Hepatocyte (in vitro differentiated cells): ENCODE measurements at regions not wholly inside any gene's neighbourhood (a gene's known extent, or its start where the extent isn't known, plus 50 kb on each side); places are given as distances from the start of the nearest gene placed in this dataset.

Experiments used
- DNase-seq: peaks from one replicate; pipeline ENCODE4 v3.0.0-alpha.2; 2016; ENCODE audit warnings: low spot score
- H2AFZ ChIP-seq: fragments of 200-600 bp; sonication (generic); 2 replicates; pipeline ENCODE4 v1.6.0; 2016; ENCODE audit warnings: antibody characterized with exemption, mild to moderate bottlenecking
- H3K27ac ChIP-seq: fragments of 200-600 bp; sonication (generic); 2 replicates; pipeline ENCODE4 v1.5.1; 2016; ENCODE audit warnings: mild to moderate bottlenecking
- H3K27me3 ChIP-seq: fragments of 200-600 bp; sonication (generic); 2 replicates; pipeline ENCODE4 v1.6.1; 2016
- H3K36me3 ChIP-seq: fragments of 200-600 bp; sonication (generic); replicated peaks from 2 replicates; pipeline ENCODE4 v1.5.1; 2016; ENCODE audit warnings: low read depth; ENCODE audit not compliant: insufficient read depth
- H3K4me1 ChIP-seq: fragments of 200-600 bp; sonication (generic); 2 replicates; pipeline ENCODE4 v1.5.1; 2016; ENCODE audit warnings: mild to moderate bottlenecking, moderate library complexity; ENCODE audit not compliant: insufficient read depth
- H3K4me2 ChIP-seq: fragments of 200-600 bp; sonication (generic); 2 replicates; pipeline ENCODE4 v1.6.0; 2016
- H3K4me3 ChIP-seq: fragments of 200-600 bp; sonication (generic); 2 replicates; pipeline ENCODE4 v1.5.1; 2016; ENCODE audit warnings: mild to moderate bottlenecking
- H3K79me2 ChIP-seq: fragments of 200-600 bp; sonication (generic); 2 replicates; pipeline ENCODE4 v1.6.0; 2017; ENCODE audit warnings: mild to moderate bottlenecking
- H3K9me2 ChIP-seq: fragments of 200-600 bp; sonication (generic); replicated peaks from 2 replicates; pipeline ENCODE4 v1.6.0; 2017; ENCODE audit warnings: mild to moderate bottlenecking; ENCODE audit not compliant: insufficient read depth
- H3K9me3 ChIP-seq: fragments of 200-600 bp; sonication (generic); 2 replicates; pipeline ENCODE4 v1.5.1; 2016; ENCODE audit warnings: low read depth, mild to moderate bottlenecking
- H4K20me1 ChIP-seq: fragments of 200-600 bp; sonication (generic); 2 replicates; pipeline ENCODE4 v1.6.0; 2016; ENCODE audit warnings: mild to moderate bottlenecking; ENCODE audit not compliant: insufficient read depth, poor library complexity, severe bottlenecking
- CTCF ChIP-seq: fragments of 200-600 bp; sonication (generic); IDR thresholded peaks from 2 replicates; pipeline ENCODE4 v1.5.1; 2016; ENCODE audit warnings: antibody characterized with exemption, mild to moderate bottlenecking; ENCODE audit not compliant: poor library complexity
- EZH2 ChIP-seq: fragments of 200-600 bp; sonication (generic); IDR thresholded peaks from 2 replicates; pipeline ENCODE4 v1.6.1; 2016; ENCODE audit warnings: antibody characterized with exemption, mild to moderate bottlenecking, borderline replicate concordance
- EZH2phosphoT487 ChIP-seq: fragments of 200-600 bp; sonication (generic); IDR thresholded peaks from one replicate; pipeline ENCODE4 v1.6.1; 2018; ENCODE audit warnings: antibody characterized with exemption, mild to moderate bottlenecking, low read depth, moderate library complexity; ENCODE audit not compliant: unreplicated experiment, severe bottlenecking
- WGBS: methylation state at CpG from one replicate; pipeline ENCODE4 v1.1.6; 2016; ENCODE audit warnings: low lambda C conversion rate; ENCODE audit errors: missing lambda C conversion rate; 5-methylcytosine and 5-hydroxymethylcytosine counted together

- Histone ChIP-seq H2AFZ (no peak overlapping the region), H3K4me3 (no peak overlapping the region), H3K79me2 (no peaks in the 10 kb centered on the region), H3K27me3 (no peaks in the 10 kb centered on the region), H3K27ac (no peak overlapping the region), H3K4me1 (no peaks in the 10 kb centered on the region), H3K9me3 (no peaks in the 10 kb centered on the region), H3K4me2 (no peak overlapping the region), H3K9me2 (no peaks in the 10 kb centered on the region), H4K20me1 (no peaks in the 10 kb centered on the region), H3K36me3 (no peaks in the 10 kb centered on the region)
- DNase-seq: no peak
- 71% methylated on average over 4 of the region's 4 CpGs for WGBS
- TF ChIP-seq EZH2phosphoT487 (no peak), CTCF (no peak), EZH2 (no peak)
Measured at GRCh38 chr1:217363319-217363718, 267.6 kb downstream of the GPATCH2 start.

GRCh38 chr1:217360510-217360909, 270.4 kb downstream of the GPATCH2 start:
- no peaks in the 10 kb centered on the region for H3K36me3 ChIP-seq
- H3K4me3 ChIP-seq: no peak overlapping the region
- H3K4me2 ChIP-seq: no peak overlapping the region
- H3K27ac ChIP-seq: no peak overlapping the region
- H4K20me1 ChIP-seq: no peaks in the 10 kb centered on the region
- DNase-seq: no peak
- TF ChIP-seq EZH2phosphoT487 (no peak), CTCF (no peak), EZH2 (no peak)
- no peaks in the 10 kb centered on the region for H3K27me3 ChIP-seq
- H2AFZ ChIP-seq: no peak overlapping the region
- WGBS: 96% methylated on average over 4 of the region's 4 CpGs
- H3K4me1 ChIP-seq: peaks cover 7% of the 10 kb centered on the region
- no peaks in the 10 kb centered on the region for H3K9me2 ChIP-seq
- no peaks in the 10 kb centered on the region for H3K79me2 ChIP-seq
- no peaks in the 10 kb centered on the region for H3K9me3 ChIP-seq

- Histone ChIP-seq H3K9me2 (no peaks in the 10 kb centered on the region), H3K27ac (peak overlapping the region; percentile 56), H4K20me1 (no peaks in the 10 kb centered on the region), H3K36me3 (no peaks in the 10 kb centered on the region), H3K27me3 (no peaks in the 10 kb centered on the region), H3K79me2 (no peaks in the 10 kb centered on the region), H3K9me3 (no peaks in the 10 kb centered on the region), H3K4me2 (peak overlapping the region; percentile 54), H2AFZ (no peak overlapping the region), H3K4me1 (peaks cover 14% of the 10 kb centered on the region), H3K4me3 (no peak overlapping the region)
- DNase-seq: peak; percentile 20
- no peak for TF ChIP-seq CTCF
- WGBS: 46% methylated on average over 3 of the region's 3 CpGs
Measured at GRCh38 chr1:217354895-217355294, 276.0 kb downstream of the GPATCH2 start.

- no peak overlapping the region for H3K4me2 ChIP-seq
- H4K20me1 ChIP-seq: no peaks in the 10 kb centered on the region
- H3K4me3 ChIP-seq: no peak overlapping the region
- no peaks in the 10 kb centered on the region for H3K9me2 ChIP-seq
- H3K4me1 ChIP-seq: no peaks in the 10 kb centered on the region
- H3K9me3 ChIP-seq: no peaks in the 10 kb centered on the region
- H3K27ac ChIP-seq: no peak overlapping the region
- H2AFZ ChIP-seq: no peak overlapping the region
- 56% methylated on average over 7 of the region's 7 CpGs for WGBS
- no peaks in the 10 kb centered on the region for H3K36me3 ChIP-seq
- no peak for TF ChIP-seq EZH2
- TF ChIP-seq CTCF: no peak
- TF ChIP-seq EZH2phosphoT487: no peak
- DNase-seq: no peak
- no peaks in the 10 kb centered on the region for H3K27me3 ChIP-seq
- H3K79me2 ChIP-seq: no peaks in the 10 kb centered on the region
Measured at GRCh38 chr1:217348960-217349664, 281.8 kb downstream of the GPATCH2 start.
